ENCODE measurements at regions not wholly inside any gene's neighbourhood (a gene's known extent, or its start where the extent isn't known, plus 50 kb on each side); places are given as distances from the start of the nearest gene placed in this dataset.
A peak's percentile ranks its signal among the peaks of the same experiment; 100 is the strongest.
"Not testable (repeated sequence)": the region's sequence is repeated elsewhere in the genome, so short reads cannot be mapped to it uniquely, and the experiment has no call there.

GRCh38 chr11:72525466-72525865 is 91.1 kb upstream of the CLPB start:
- no peak overlapping the region for H3K4me3 ChIP-seq (ENCODE audit: low read length)
- no peak for DNase-seq (ENCODE audit: low read depth, low spot score)

GRCh38 chr11:72524711-72525110 is 90.4 kb upstream of the CLPB start:
- DNase-seq (ENCODE audit: low read depth, low spot score): no peak
- H3K4me3 ChIP-seq (ENCODE audit: low read length): no peak overlapping the region

GRCh38 chr11:72523991-72524390 is 89.7 kb upstream of the CLPB start:
- DNase-seq (ENCODE audit: low read depth, low spot score): no peak
- no peak overlapping the region for H3K4me3 ChIP-seq (ENCODE audit: low read length)

GRCh38 chr11:72522186-72522585 is 87.9 kb upstream of the CLPB start:
- DNase-seq (ENCODE audit: low read depth, low spot score): no peak
- no peak overlapping the region for H3K4me3 ChIP-seq (ENCODE audit: low read length)

- no peak overlapping the region for H3K4me3 ChIP-seq (ENCODE audit: low read length)
- no peak for DNase-seq (ENCODE audit: low read depth, low spot score)
These were observed 87.3 kb upstream of the CLPB start for GRCh38 chr11:72521664-72522063.

GRCh38 chr11:72520815-72521214 is 86.5 kb upstream of the CLPB start:
- H3K4me3 ChIP-seq (ENCODE audit: low read length): no peak overlapping the region
- DNase-seq (ENCODE audit: low read depth, low spot score): no peak

- H3K4me3 ChIP-seq (ENCODE audit: low read length): not testable (repeated sequence)
- peak; percentile 58 for DNase-seq (ENCODE audit: low read depth, low spot score)
These were observed 85.6 kb upstream of the CLPB start for GRCh38 chr11:72519882-72520281.

DNA sequence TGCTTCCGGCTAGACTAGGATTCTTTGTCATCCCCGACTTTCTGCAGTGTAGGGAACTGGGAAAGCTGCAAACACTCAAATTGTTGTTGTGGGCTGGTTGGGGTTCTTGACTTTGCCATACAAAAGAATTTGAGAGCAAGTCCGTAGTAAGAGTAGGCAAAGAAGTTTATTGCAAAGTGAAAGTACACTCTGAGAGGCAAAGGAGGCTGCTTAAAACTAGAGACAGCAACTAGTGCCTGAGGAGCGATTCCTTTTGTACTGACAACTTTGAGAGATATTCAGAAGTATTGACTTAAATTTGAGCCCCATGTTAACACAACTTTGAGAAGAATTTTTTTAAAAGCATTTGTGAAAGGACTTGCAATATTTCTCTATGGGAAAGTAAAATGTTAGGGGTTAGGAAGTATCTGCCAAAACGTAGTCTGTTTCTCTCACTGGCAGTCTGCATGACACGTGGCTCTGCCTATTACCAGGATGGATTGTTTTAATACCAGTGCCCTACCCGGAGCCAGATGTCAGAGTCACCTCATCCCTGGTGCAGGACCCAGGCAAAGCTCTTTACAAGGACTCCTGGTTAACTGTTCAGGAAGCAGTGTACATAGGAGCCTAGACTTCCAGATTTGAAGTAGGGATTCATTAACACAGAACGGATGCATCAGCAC is 85.0 kb upstream of the CLPB start:
- peak; percentile 31 for DNase-seq (ENCODE audit: low read depth, low spot score)
- peak overlapping the region; percentile 8; the same call in 1 of the 2 replicates for H3K4me3 ChIP-seq (ENCODE audit: low read length)

- no peak overlapping the region for H3K4me3 ChIP-seq (ENCODE audit: low read length)
- DNase-seq (ENCODE audit: low read depth, low spot score): no peak
These were observed 80.0 kb upstream of the CLPB start for GRCh38 chr11:72514331-72514730.

DNA sequence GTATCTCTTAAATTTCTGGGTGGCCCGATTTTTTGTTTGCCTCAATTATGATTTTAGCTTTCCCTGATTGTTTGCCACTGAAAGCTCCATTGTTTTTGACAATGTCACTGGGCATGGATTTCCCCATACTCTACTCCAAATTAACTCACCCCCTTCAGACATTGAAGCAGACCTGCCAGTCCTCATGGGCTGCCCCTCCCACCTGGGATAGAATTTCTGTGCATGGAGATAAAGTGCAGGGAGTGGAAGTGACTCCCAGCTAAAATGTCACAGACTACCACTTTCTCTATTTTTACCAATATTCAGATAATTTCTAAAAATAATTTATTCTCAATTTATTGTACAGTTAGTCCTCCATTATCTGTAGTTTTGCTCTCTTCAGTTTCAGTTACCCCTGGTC is 79.1 kb upstream of the CLPB start:
- H3K4me3 ChIP-seq (ENCODE audit: low read length): no peak overlapping the region
- DNase-seq (ENCODE audit: low read depth, low spot score): no peak

- no peak overlapping the region for H3K4me3 ChIP-seq (ENCODE audit: low read length)
- DNase-seq (ENCODE audit: low read depth, low spot score): no peak
These were observed 78.6 kb upstream of the CLPB start for GRCh38 chr11:72512956-72513355.

DNA sequence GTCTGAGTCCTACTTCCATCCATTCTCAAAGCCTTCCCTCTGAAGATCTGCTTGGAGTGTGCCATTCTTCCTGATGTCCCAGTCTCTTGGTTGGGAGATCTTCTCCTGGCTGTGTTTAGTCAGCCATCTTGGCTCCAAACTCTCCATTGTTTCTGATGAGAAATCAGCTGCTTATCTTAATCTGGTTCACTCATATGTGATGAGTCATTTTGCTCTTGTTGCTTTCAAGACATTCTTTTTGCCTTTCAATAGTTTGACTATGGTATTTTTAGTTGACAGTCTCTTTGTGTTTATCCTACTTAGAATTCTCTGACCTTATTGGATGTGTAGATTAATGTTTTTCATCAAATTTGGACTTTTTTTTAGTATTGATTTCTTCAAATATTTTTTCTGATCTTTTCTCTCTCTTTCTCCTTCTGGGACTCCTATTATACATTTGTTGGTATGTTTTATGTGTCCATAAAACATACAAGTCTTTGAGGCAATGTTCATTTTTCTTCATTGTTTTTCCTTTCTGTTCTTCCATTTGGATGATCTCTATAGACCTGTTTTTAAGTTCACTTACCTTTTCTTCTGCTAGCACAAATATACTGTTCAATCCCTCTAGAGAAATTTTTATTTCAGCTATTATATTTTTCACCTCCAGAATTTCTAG is 77.2 kb upstream of the CLPB start:
- no peak overlapping the region for H3K4me3 ChIP-seq (ENCODE audit: low read length)
- no peak for DNase-seq (ENCODE audit: low read depth, low spot score)

DNA sequence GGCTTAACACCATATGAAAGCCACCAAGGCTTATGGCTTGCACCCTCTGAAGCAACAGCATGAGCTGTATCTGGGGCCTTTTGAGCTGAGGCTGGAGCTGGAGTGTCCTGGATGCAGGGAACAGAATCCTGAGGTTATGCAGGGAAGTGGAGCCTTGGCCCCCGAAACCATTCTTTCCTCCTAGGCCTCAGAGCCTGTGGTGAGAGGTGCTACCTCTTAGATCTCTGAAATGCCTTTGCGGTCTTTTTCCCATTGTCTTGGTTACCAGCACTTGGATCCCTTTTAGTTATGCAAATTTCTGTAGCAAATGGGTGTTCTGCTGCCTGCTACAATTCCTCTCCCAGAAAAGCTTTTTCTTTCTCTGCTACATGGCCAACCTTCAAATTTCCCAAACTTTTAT is 72.7 kb upstream of the CLPB start:
- H3K4me3 ChIP-seq (ENCODE audit: low read length): no peak overlapping the region
- no peak for DNase-seq (ENCODE audit: low read depth, low spot score)

- DNase-seq (ENCODE audit: low read depth, low spot score): no peak
These were observed 63.4 kb upstream of the CLPB start for GRCh38 chr11:72497731-72498130.

DNA sequence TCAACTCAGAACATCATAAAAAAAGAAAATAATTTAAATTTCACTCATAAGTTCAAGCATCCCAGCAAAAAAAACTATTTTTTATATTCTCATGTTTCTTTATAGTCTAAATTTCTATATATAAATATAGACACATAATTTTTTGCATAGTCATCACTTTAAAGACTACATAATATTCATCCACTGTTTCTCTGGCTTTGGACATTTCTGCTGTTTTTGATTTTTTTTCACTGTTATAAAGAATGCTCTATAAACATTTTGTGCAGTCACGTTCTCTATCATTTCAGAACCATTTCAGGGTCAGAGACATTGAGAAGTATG is 59.7 kb upstream of the CLPB start:
- no peak for DNase-seq (ENCODE audit: low read depth, low spot score)
- no peak overlapping the region for H3K4me3 ChIP-seq (ENCODE audit: low read length)

More at GRCh38 chr11:72497731-72498130, 63.4 kb upstream of the CLPB start:
- H3K4me3 ChIP-seq (ENCODE audit: low read length): no peak overlapping the region

GRCh38 chr11:72493426-72494108 is 59.2 kb upstream of the CLPB start:
- no peak overlapping the region for H3K4me3 ChIP-seq (ENCODE audit: low read length)
- DNase-seq (ENCODE audit: low read depth, low spot score): peak; percentile 82

GRCh38 chr11:72491001-72491400 is 56.7 kb upstream of the CLPB start:
- no peak overlapping the region for H3K4me3 ChIP-seq (ENCODE audit: low read length)
- DNase-seq (ENCODE audit: low read depth, low spot score): no peak

Measured in Jurkat, Clone E6-1 (cell line).